HG03064 (cell line): ENCODE measurements at regions not wholly inside any gene's neighbourhood (a gene's known extent, or its start where the extent isn't known, plus 50 kb on each side); places are given as distances from the start of the nearest gene placed in this dataset.

Experiments used
- ATAC-seq: cut with Tn5 transposase; IDR thresholded peaks from one replicate; pipeline ENCODE4 v1.9.1; 2021; ENCODE audit warnings: low read depth; ENCODE audit not compliant: unreplicated experiment

DNA sequence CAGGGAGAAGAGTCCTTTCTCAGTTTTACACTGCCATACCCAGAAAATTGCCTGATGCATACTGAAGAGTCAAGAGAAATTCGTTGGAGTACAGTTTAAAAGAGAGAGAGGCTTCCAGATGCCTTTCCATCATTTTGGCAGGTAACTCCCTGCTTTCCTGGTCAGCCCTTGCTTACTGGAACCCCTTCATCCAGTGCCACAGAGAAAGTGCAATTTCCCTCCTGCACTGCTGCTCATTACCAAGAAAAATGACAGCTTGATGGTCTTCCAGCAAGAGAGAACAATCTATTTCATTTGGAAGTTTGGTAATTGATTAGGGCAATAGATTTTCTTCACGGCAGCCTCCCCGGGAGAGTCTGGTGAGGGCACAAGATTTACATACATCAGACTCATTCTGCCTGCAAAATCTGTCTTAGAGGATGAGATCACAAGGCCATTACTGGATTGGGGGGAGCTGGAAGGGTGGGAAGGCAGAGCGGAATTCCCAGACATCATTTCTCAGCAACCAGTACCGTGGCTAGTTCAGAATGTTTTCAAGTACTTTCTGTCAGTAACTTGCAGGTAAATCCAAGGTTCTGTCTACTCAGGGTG is 102.8 kb upstream of the SLC14A2 start:
- no peak for ATAC-seq

DNA sequence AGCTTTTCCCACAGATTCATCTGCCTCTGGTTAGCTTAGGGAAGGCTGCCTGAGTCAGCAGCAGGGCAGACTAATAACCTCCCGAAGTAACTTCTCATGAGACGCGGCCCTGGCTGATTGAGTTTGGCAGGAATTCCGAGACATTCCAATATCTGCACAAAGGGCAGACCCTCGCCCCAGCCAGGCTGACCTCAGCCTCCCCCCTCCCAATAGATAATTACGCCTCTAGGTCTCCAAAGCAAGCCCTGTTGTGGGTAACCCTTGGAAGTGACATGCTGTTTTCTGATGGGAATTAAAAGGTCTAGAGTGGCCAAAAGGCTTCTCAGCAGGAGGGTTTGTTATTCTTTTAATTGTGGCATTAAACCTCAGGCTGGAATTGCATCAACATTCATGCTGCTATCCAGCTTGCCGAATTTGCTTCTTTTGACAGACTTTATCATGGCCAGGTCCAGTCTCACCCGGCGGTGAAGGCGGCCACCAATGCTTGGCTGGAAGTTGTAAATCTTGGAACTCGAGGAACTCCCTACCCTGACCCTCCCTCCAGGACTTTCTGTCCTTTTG is 98.0 kb upstream of the SLC14A2 start:
- ATAC-seq: no peak

DNA sequence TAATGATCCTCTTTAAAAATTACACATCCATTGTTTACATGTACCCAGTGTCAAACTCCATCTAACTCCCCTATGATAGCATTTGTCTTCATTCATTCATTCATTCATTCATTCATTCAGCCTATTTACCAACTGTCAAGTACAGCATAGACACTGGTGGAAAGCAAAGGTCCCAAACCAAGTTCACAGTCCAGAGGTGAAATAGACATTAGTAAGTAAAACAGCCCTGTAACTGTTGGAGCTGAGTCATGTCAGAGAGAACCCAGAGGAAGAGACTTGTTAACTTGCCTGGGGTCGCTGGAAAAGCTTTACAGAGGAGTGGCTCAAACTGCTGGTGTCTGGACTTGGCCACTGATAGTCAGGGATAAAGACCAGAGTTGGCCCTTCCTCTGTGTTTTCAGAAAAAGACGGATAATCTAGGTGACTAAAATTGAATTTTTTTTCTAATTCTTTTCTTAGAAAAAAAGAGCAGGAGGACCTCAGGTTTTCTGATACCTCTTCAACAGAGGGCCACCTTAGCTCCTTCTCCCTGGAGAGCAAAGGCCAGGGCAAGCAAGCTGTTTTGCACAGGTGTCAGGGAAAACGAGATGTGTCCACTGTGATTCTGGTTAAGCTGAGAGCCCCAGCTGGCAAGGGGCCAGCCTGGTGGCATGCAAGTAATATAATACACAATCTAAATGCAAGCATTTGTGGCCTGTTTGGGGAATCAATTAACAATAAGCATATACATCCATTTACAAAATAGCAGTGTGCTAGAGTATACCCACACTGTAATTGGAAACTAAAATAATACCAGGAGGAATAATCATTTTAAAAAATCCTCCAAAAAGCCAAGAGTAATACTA is 96.7 kb upstream of the SLC14A2 start:
- no peak for ATAC-seq

GRCh38 chr18:45519411-45520280 is 95.6 kb upstream of the SLC14A2 start:
- ATAC-seq: no peak

GRCh38 chr18:45521136-45521535 is 94.1 kb upstream of the SLC14A2 start:
- ATAC-seq: no peak

DNA sequence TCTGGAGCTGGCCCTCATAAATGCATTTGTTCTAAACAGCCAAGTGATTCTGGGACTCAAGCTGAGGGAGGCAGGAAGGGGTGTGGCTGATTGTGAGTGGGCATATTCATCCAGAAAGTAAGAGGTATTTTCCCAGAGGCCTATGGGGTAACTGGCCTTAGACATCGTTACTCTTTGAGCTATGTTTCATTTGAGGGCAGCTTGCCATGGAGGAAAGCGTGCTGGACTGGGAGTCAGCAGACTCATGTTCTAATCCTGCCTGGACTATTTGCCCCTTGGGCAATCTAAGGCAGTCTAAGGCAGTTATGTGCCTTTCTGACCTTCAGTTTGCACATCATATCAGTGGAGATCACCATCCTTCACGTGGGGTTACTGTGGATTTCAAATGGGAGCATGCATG is 93.5 kb upstream of the SLC14A2 start:
- no peak for ATAC-seq

DNA sequence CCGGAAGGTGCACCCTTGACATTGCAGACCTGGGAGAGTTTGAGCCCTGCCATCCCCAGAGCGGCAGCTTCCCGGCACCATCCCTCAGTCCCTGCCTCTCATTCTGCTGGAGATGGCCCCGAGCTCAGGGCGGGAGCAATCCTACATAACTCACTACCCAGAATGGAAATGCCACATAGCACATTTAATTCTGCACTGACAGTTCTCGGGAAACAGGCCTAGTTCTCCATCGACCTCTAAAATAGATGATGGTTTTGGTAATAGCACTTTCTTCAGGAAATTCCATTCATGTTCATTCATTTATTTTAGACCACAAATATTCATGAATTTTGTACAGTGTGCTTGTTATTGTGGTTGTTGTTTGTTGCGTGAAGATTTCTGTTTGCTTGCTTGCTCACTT is 92.9 kb upstream of the SLC14A2 start:
- no peak for ATAC-seq

DNA sequence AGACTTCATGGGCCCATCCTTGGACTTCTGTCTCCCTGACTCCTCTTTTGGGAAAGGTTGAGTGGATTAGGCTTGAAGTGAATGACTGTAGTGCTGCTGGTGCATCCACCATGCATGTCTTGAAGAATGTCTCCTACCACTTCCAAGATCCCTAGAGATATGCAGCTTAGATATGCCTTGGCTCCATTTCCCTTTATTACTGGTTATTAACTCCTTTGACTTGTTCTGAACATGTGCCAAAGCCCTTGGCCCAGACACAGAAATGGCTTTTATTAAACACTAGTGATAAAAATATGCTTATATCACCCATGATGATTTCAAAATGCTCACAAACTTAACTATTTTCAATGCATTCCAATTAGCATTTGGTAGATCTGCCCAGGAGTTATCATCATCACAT is 90.0 kb upstream of the SLC14A2 start:
- ATAC-seq: no peak

GRCh38 chr18:45526114-45526841 is 89.0 kb upstream of the SLC14A2 start:
- ATAC-seq: no peak

DNA sequence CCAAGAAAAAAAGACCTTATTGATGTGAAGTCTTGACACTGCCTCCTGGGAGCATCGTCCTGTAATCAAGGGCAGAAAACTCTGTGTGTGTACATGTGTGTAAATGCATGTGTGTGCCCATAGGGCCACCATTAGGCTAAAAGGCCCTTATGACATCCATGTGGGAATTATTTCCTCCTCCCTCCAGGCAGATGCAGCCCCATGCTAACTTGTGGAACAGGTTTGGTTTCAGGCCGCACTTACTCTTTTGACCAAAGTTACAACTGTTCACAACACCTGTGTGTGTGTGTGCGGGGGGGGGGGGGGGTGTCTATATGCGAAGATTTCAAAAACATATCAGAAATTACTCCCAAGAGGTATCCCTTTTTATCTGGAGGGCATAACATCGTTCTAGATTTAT is 87.4 kb upstream of the SLC14A2 start:
- ATAC-seq: no peak

DNA sequence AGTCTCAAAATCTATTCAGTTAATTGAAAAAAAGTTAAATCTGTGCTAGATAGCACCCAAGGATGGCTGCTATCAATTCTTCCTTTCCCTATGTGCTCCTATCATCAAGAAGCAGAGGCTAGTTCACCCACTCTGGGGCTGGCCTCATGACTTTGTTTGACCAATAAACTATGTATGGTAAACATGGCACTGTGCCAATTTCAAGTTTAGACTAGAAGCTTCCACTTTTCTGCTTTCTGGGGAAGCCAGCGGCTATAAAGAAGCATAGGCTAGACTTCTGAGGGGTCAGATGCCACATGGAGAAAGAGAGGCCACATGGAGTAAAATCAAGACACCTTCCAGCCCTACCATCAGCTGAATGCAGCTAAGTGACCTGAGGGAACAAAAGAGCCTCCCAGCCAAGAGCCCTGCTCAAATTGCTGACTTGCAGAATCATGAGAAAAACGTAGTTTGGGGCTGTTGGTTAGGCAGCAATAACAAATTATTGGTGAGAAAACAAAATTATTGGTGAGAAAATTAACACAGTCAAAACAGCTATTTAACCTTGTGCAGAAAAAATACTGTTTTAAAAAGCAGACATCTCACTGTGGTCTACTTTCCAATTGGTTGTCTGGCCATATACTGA is 86.5 kb upstream of the SLC14A2 start:
- no peak for ATAC-seq

DNA sequence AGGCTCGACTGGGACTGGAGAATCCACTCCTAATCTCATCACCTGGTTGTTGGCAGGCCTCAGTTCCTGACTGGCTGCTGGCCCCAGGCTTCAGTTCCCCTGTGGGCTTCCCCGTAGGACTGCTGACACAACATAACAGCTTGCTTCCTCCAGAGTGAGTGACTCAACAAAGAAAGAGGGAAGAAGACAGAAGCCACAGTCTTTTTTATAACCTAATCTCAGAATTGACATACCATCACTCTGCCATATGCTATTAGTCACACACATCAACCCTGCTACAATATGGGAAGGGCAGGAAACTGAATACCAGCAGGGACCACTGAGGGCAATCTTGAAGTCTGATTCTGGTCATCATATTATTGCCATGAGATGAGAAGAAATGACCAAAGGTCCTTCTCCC is 76.8 kb upstream of the SLC14A2 start:
- ATAC-seq: no peak

GRCh38 chr18:45539491-45539891 is 75.8 kb upstream of the SLC14A2 start:
- no peak for ATAC-seq

DNA sequence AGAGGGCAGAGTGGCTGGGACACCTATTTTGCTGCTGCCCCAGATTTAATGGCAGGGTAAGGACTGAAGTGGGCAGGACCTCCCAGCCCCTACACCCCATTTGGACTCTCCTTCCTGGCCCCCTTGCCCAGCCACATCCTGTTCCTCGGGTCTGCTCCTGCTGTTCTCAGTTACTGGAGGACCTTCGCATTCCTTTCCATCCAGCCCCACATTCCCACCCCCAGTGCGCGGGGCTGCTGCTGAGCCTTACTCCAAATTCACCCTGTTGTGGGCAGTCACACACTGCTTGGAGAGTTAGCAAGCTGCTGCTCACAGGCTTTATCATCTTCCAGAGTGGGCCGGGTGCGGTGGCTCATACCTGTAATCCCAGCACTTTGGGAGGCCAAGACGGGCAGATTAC is 75.2 kb upstream of the SLC14A2 start:
- ATAC-seq: no peak

DNA sequence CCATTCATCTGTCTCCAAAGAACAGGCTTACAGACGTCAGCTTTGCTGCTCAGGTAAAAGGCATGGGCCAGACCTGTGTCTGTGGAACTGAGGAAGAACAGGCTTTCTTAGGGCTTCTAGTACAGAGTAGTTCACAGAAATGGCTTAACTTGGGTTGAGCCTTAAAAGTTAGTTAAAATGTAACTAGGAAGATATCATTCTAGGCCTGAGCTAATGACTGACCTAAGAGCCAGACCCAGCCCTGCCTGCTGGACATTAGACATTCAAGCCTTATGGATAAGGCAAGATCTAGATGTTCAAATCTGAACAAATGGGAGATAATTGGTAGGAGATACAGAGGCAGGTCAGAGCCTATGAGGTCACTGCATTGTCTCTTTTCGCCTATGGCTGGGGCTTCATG is 73.9 kb upstream of the SLC14A2 start:
- ATAC-seq: no peak

DNA sequence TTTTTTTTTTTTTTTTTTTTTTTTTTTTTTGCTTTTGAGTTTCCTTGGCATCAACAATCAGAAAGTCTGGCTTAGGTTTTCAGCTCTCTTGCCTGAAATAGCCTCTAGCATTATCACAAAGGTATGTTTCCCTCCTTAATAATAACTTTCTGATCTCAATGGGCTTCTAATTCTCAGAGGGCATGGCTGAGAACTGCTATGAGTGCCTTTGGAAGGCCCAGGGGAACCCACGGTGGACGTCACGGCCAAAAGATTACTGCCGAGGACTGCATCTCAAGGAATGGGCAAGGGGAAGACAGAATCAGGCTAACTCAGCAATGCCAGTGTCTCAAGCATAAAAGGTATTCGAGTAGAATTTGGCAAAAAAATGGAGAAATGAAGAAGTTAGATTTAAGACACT is 73.2 kb upstream of the SLC14A2 start:
- ATAC-seq: no peak

DNA sequence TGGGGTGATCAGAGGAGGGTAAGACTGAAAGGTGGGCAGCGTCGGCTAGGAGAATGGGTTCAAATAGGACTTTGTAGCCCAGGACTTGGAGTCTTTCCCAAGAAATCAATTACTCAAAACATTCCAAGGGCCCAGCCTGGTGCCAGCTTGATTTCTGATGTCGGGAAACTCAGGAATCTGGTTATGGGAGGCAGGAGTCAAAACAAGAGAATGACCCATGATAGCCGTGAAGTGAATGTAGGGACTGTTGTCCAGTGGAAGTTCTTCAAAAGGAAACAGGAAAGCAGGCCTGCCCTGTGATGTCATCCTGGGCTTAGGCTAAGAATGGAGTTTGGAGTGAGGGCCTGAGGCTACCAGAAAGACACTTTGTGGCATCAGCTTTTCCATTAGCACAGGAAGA is 67.4 kb upstream of the SLC14A2 start:
- no peak for ATAC-seq

- no peak for ATAC-seq
Observed at GRCh38 chr18:45548614-45549013, 66.7 kb upstream of the SLC14A2 start.

- ATAC-seq: no peak
Observed at GRCh38 chr18:45549290-45549689, 66.0 kb upstream of the SLC14A2 start.
